ENCODE measurements at regions not wholly inside any gene's neighbourhood (a gene's known extent, or its start where the extent isn't known, plus 50 kb on each side); places are given as distances from the start of the nearest gene placed in this dataset.

GRCh38 chr10:47186941-47187340 lies 113.1 kb upstream of the GDF10 start:
- no peaks in the 10 kb centered on the region for H4K20me1 ChIP-seq (ENCODE audit: low read length)
- POLR2A ChIA-PET (ENCODE audit: unreplicated experiment), result no interaction called here
- BruUV-seq (replicated peaks), result no TSS peak
- no peaks in the 10 kb centered on the region for H3K9me3 ChIP-seq (ENCODE audit: low read length)
- intact Hi-C loops (cut with micrococcal nuclease), result no loop called here
- no peak overlapping the region for H2AFZ ChIP-seq (ENCODE audit: low read length)
- ATAC-seq, result no peak
- TF ChIP-seq EZH2 (IDR thresholded peaks at IDR 0.05; ENCODE audit: low read length, unreplicated experiment) (no peak), EZH2phosphoT487 (IDR thresholded peaks at IDR 0.05; ENCODE audit: borderline replicate concordance, low read length) (no peak), CTCF (conservative IDR thresholded peaks at IDR 0.05; ENCODE audit: low read depth, low read length) (no peak)
- H3K36me3 ChIP-seq (ENCODE audit: low read depth, low read length), result no peaks in the 10 kb centered on the region
- CTCF ChIA-PET, result no interaction called here
- no peak overlapping the region for H3K4me2 ChIP-seq (ENCODE audit: low read length)
- H3K27ac ChIP-seq (ENCODE audit: low read length), result no peak overlapping the region
- H3K9ac ChIP-seq (ENCODE audit: low read length), result no peak overlapping the region
- H3K79me2 ChIP-seq (ENCODE audit: low read length), result no peaks in the 10 kb centered on the region
- H3K9me2 ChIP-seq (replicated peaks; ENCODE audit: low read length), result no peaks in the 10 kb centered on the region
- no peak for DNase-seq
- H3K4me1 ChIP-seq (ENCODE audit: insufficient read depth, low read length), result peaks cover 16% of the 10 kb centered on the region
- H3K4me3 ChIP-seq (ENCODE audit: low read length), result no peak overlapping the region
- H3F3A ChIP-seq (ENCODE audit: low read length, unreplicated experiment), result no peaks in the 10 kb centered on the region
- no peaks in the 10 kb centered on the region for H3K27me3 ChIP-seq (ENCODE audit: low read length)

DNA sequence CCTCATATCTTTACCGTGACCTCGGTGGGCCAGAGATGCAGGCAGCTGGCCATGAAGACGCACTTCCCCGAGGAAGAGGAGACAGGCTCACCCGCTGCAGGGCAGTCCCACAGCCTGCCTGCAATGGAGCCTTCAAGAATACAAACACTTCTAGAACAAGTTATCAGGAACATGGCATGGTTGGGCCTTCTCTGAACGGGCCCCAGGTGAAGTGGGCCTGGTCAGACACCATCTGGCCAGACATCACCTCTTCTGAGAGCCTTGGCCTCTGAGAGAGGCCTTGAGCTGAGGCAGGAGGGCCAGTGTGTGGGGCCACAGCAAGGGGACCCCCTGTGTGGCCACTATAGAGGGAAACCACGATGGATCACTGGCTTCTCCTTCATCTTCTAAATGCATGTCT lies 112.4 kb upstream of the GDF10 start:
- H3K79me2 ChIP-seq (ENCODE audit: low read length), result no peaks in the 10 kb centered on the region
- H3K4me2 ChIP-seq (ENCODE audit: low read length), result no peak overlapping the region
- no peak overlapping the region for H3K27ac ChIP-seq (ENCODE audit: low read length)
- no peaks in the 10 kb centered on the region for H4K20me1 ChIP-seq (ENCODE audit: low read length)
- intact Hi-C loops (cut with micrococcal nuclease), result no loop called here
- H2AFZ ChIP-seq (ENCODE audit: low read length), result no peak overlapping the region
- DNase-seq (no peak), ATAC-seq (no peak)
- ChIA-PET POLR2A (ENCODE audit: unreplicated experiment) (no interaction called here), CTCF (no interaction called here)
- H3K36me3 ChIP-seq (ENCODE audit: low read depth, low read length), result no peaks in the 10 kb centered on the region
- H3K9ac ChIP-seq (ENCODE audit: low read length), result no peak overlapping the region
- no peaks in the 10 kb centered on the region for H3K27me3 ChIP-seq (ENCODE audit: low read length)
- no peaks in the 10 kb centered on the region for H3K9me3 ChIP-seq (ENCODE audit: low read length)
- peaks cover 16% of the 10 kb centered on the region for H3K4me1 ChIP-seq (ENCODE audit: insufficient read depth, low read length)
- no peaks in the 10 kb centered on the region for H3F3A ChIP-seq (ENCODE audit: low read length, unreplicated experiment)
- H3K9me2 ChIP-seq (replicated peaks; ENCODE audit: low read length), result no peaks in the 10 kb centered on the region
- no TSS peak for BruUV-seq (replicated peaks)
- TF ChIP-seq CTCF (conservative IDR thresholded peaks at IDR 0.05; ENCODE audit: low read depth, low read length), result no peak
- no peak for TF ChIP-seq EZH2phosphoT487 (IDR thresholded peaks at IDR 0.05; ENCODE audit: borderline replicate concordance, low read length)
- TF ChIP-seq EZH2 (IDR thresholded peaks at IDR 0.05; ENCODE audit: low read length, unreplicated experiment), result no peak
- no peak overlapping the region for H3K4me3 ChIP-seq (ENCODE audit: low read length)

GRCh38 chr10:47188156-47188555 lies 111.8 kb upstream of the GDF10 start:
- Histone ChIP-seq H3F3A (ENCODE audit: low read length, unreplicated experiment) (no peaks in the 10 kb centered on the region), H2AFZ (ENCODE audit: low read length) (no peak overlapping the region), H3K79me2 (ENCODE audit: low read length) (no peaks in the 10 kb centered on the region), H4K20me1 (ENCODE audit: low read length) (no peaks in the 10 kb centered on the region), H3K27ac (ENCODE audit: low read length) (no peak overlapping the region), H3K27me3 (ENCODE audit: low read length) (no peaks in the 10 kb centered on the region), H3K9ac (ENCODE audit: low read length) (no peak overlapping the region), H3K9me3 (ENCODE audit: low read length) (no peaks in the 10 kb centered on the region), H3K4me2 (ENCODE audit: low read length) (no peak overlapping the region), H3K9me2 (replicated peaks; ENCODE audit: low read length) (no peaks in the 10 kb centered on the region), H3K4me3 (ENCODE audit: low read length) (no peak overlapping the region), H3K4me1 (ENCODE audit: insufficient read depth, low read length) (peaks cover 16% of the 10 kb centered on the region), H3K36me3 (ENCODE audit: low read depth, low read length) (no peaks in the 10 kb centered on the region)
- DNase-seq (no peak), ATAC-seq (no peak)
- CTCF ChIA-PET, result no interaction called here
- POLR2A ChIA-PET (ENCODE audit: unreplicated experiment), result no interaction called here
- intact Hi-C loops (cut with micrococcal nuclease), result no loop called here
- BruUV-seq (replicated peaks), result no TSS peak
- TF ChIP-seq EZH2phosphoT487 (IDR thresholded peaks at IDR 0.05; ENCODE audit: borderline replicate concordance, low read length) (no peak), CTCF (conservative IDR thresholded peaks at IDR 0.05; ENCODE audit: low read depth, low read length) (no peak), EZH2 (IDR thresholded peaks at IDR 0.05; ENCODE audit: low read length, unreplicated experiment) (no peak)
